Activated CD4-positive, alpha-beta T cell treated with anti-CD3 and anti-CD28 coated beads, Interleukin-2, amount 50 U/mL, for 4 hours (primary cell): ENCODE measurements at regions not wholly inside any gene's neighbourhood (a gene's known extent, or its start where the extent isn't known, plus 50 kb on each side); places are given as distances from the start of the nearest gene placed in this dataset.

Experiments
- DNase-seq, 2 experiments: peaks; one replicate each; pipeline ENCODE4 v3.0.0-alpha.2; 2020

GRCh38 chr5:158552241-158552640 is 547.5 kb downstream of the EBF1 start:
- DNase-seq, result no peak

GRCh38 chr5:158549311-158549710 is 550.4 kb downstream of the EBF1 start:
- DNase-seq, result no peak

GRCh38 chr5:158546748-158547147 is 553.0 kb downstream of the EBF1 start:
- DNase-seq, result no peak

- no peak for DNase-seq
These were observed 553.7 kb downstream of the EBF1 start for GRCh38 chr5:158545949-158546530.

- no peak for DNase-seq
These were observed 555.1 kb downstream of the EBF1 start for GRCh38 chr5:158544388-158545339.

GRCh38 chr5:158543539-158544387 is 556.0 kb downstream of the EBF1 start:
- no peak for DNase-seq

- no peak for DNase-seq
These were observed 558.0 kb downstream of the EBF1 start for GRCh38 chr5:158541536-158542297.

- no peak for DNase-seq
These were observed 561.1 kb downstream of the EBF1 start for GRCh38 chr5:158538506-158539074.

GRCh38 chr5:158537366-158537765 is 562.4 kb downstream of the EBF1 start:
- DNase-seq, result no peak

GRCh38 chr5:158534203-158534602 is 565.5 kb downstream of the EBF1 start:
- no peak for DNase-seq

GRCh38 chr5:158532739-158533138 is 567.0 kb downstream of the EBF1 start:
- DNase-seq, result no peak

GRCh38 chr5:158531860-158532259 is 567.9 kb downstream of the EBF1 start:
- DNase-seq, result no peak

- DNase-seq, result no peak
These were observed 569.6 kb downstream of the EBF1 start for GRCh38 chr5:158530115-158530514.

- DNase-seq, result no peak
These were observed 570.3 kb downstream of the EBF1 start for GRCh38 chr5:158529454-158529853.

GRCh38 chr5:158525663-158526062 is 574.1 kb downstream of the EBF1 start:
- no peak for DNase-seq

GRCh38 chr5:158524070-158524469 is 575.6 kb downstream of the EBF1 start:
- no peak for DNase-seq

GRCh38 chr5:158522776-158523175 is 576.9 kb downstream of the EBF1 start:
- DNase-seq, result no peak

GRCh38 chr5:158521995-158522394 is 577.7 kb downstream of the EBF1 start:
- DNase-seq, result no peak

GRCh38 chr5:158519433-158520021 is 580.2 kb downstream of the EBF1 start:
- DNase-seq, result no peak

GRCh38 chr5:158516521-158516920 is 583.2 kb downstream of the EBF1 start:
- no peak for DNase-seq

- DNase-seq, result no peak
These were observed 584.7 kb downstream of the EBF1 start for GRCh38 chr5:158514986-158515359.
